A172 (cell line): ENCODE measurements at regions not wholly inside any gene's neighbourhood (a gene's known extent, or its start where the extent isn't known, plus 50 kb on each side); places are given as distances from the start of the nearest gene placed in this dataset.
"Not testable (repeated sequence)": the region's sequence is repeated elsewhere in the genome, so short reads cannot be mapped to it uniquely, and the experiment has no call there.

Experiments used
- DNase-seq: peaks from one replicate; pipeline ENCODE4 v3.0.0-alpha.2; 2015; ENCODE audit warnings: low spot score

GRCh38 chr16:54879681-54880080 is 51.0 kb upstream of the IRX5 start:
- no peak for DNase-seq

GRCh38 chr16:54878301-54878700 is 52.4 kb upstream of the IRX5 start:
- no peak for DNase-seq

GRCh38 chr16:54875443-54875842 is 55.2 kb upstream of the IRX5 start:
- no peak for DNase-seq

- not testable (repeated sequence) for DNase-seq
Observed at GRCh38 chr16:54873716-54874373, 56.8 kb upstream of the IRX5 start.

- no peak for DNase-seq
Observed at GRCh38 chr16:54873071-54873470, 57.6 kb upstream of the IRX5 start.

- DNase-seq = no peak
Observed at GRCh38 chr16:54870151-54870550, 60.5 kb upstream of the IRX5 start.

- DNase-seq = peak; percentile 16
Observed at GRCh38 chr16:54867302-54867832, 63.3 kb upstream of the IRX5 start.

- DNase-seq = no peak
Observed at GRCh38 chr16:54862529-54862928, 68.1 kb upstream of the IRX5 start.

GRCh38 chr16:54856871-54857270 is 73.8 kb upstream of the IRX5 start:
- DNase-seq = no peak

GRCh38 chr16:54847609-54848008 is 83.1 kb upstream of the IRX5 start:
- no peak for DNase-seq

GRCh38 chr16:54847207-54847606 is 83.5 kb upstream of the IRX5 start:
- DNase-seq = peak; percentile 74

GRCh38 chr16:54846766-54847165 is 83.9 kb upstream of the IRX5 start:
- DNase-seq = peak; percentile 77

GRCh38 chr16:54843424-54843750 is 87.3 kb upstream of the IRX5 start:
- no peak for DNase-seq

GRCh38 chr16:54842743-54843423 is 87.8 kb upstream of the IRX5 start:
- DNase-seq = no peak

- DNase-seq = no peak
Observed at GRCh38 chr16:54829691-54830090, 101.0 kb upstream of the IRX5 start.

- DNase-seq = no peak
Observed at GRCh38 chr16:54822892-54823291, 107.8 kb upstream of the IRX5 start.

GRCh38 chr16:54822492-54822891 is 108.2 kb upstream of the IRX5 start:
- DNase-seq = no peak

- no peak for DNase-seq
Observed at GRCh38 chr16:54821731-54822130, 108.9 kb upstream of the IRX5 start.

- no peak for DNase-seq
Observed at GRCh38 chr16:54817940-54818574, 112.6 kb upstream of the IRX5 start.

GRCh38 chr16:54817432-54817831 is 113.2 kb upstream of the IRX5 start:
- no peak for DNase-seq

- DNase-seq = no peak
Observed at GRCh38 chr16:54816471-54816870, 114.2 kb upstream of the IRX5 start.

GRCh38 chr16:54815177-54815576 is 115.5 kb upstream of the IRX5 start:
- DNase-seq = no peak

GRCh38 chr16:54813778-54814177 is 116.9 kb upstream of the IRX5 start:
- DNase-seq = no peak
